Heart left ventricle (tissue), 16 donors: ENCODE measurements at regions not wholly inside any gene's neighbourhood (a gene's known extent, or its start where the extent isn't known, plus 50 kb on each side); places are given as distances from the start of the nearest gene placed in this dataset.

Source experiments
- ATAC-seq, 4 donors: fragments of 200-7000 bp; cut with Tn5 transposase; one replicate each; pipeline ENCODE4 v1.9.1; 2020 to 2022; ENCODE audit warnings: moderate library complexity in 4 of 4, mild to moderate bottlenecking in 3 of 4, moderate number of reproducible peaks in 1 of 4
- DNase-seq, 5 donors: peaks; one replicate each; pipeline ENCODE4 v3.0.0-alpha.2; 2020
- H3K27ac ChIP-seq, 12 donors: fragments of 200-600 bp; sonication (generic) in 4 of 12; one replicate each; pipeline versions ENCODE4 v1.5.0 to v1.8.0; 2016 to 2022; ENCODE audit warnings: mild to moderate bottlenecking in 2 of 12
- H3K27me3 ChIP-seq, 9 donors: fragments of 200-600 bp; sonication (generic) in 2 of 9; one replicate each; pipeline versions ENCODE4 v1.5.1 to v1.8.0; 2016 to 2022; ENCODE audit warnings: mild to moderate bottlenecking in 3 of 9
- H3K36me3 ChIP-seq, 9 donors: fragments of 200-600 bp; sonication (generic) in 2 of 9; one replicate each; pipeline versions ENCODE4 v1.5.0 to v1.8.0; 2018 to 2022; ENCODE audit warnings: mild to moderate bottlenecking in 2 of 9
- H3K4me1 ChIP-seq, 12 donors: fragments of 200-600 bp; sonication (generic) in 4 of 12; one replicate each; pipeline versions ENCODE4 v1.5.0 to v1.8.0; 2016 to 2022; ENCODE audit warnings: mild to moderate bottlenecking in 3 of 12
- H3K4me3 ChIP-seq, 12 donors: fragments of 200-600 bp; sonication (generic) in 4 of 12; one replicate each; pipeline versions ENCODE4 v1.5.0 to v1.8.0; 2017 to 2022; ENCODE audit warnings: mild to moderate bottlenecking in 9 of 12, moderate library complexity in 4 of 12
- H3K9me3 ChIP-seq, 12 donors: fragments of 200-600 bp; sonication (generic) in 4 of 12; one replicate each; pipeline versions ENCODE4 v1.5.0 to v1.8.0; 2016 to 2022; ENCODE audit warnings: mild to moderate bottlenecking in 1 of 12
- CTCF ChIP-seq, 12 donors: fragments of 200-600 bp; sonication (generic) in 4 of 12; IDR thresholded peaks; one replicate each; pipeline versions ENCODE4 v1.5.0 to v1.8.0; 2018 to 2022; ENCODE audit warnings: antibody characterized with exemption in 12 of 12, mild to moderate bottlenecking in 5 of 12
- POLR2A ChIP-seq, 2 donors: fragments of 450-650 bp; IDR thresholded peaks; one replicate each; pipeline ENCODE4 v1.6.1; 2017; ENCODE audit warnings: antibody characterized with exemption in 2 of 2, mild to moderate bottlenecking in 2 of 2, moderate library complexity in 2 of 2
- WGBS, 4 donors: extraction: QIAGEN DNeasy Blood & Tissue Kit in 2 of 4; methylation state at CpG; one replicate each; pipeline versions ENCODE4 v1.1.5 to v1.1.7; 2013 to 2018; 5-methylcytosine and 5-hydroxymethylcytosine counted together
- intact Hi-C, 10 donors: fragments of 100-400 bp; cut with DNase I; formaldehyde crosslinking; loops; one replicate each; pipeline versions ENCODE4 v1.11.1 to v1.14.2; 2022
- donor health status: ischemic (EF 13 %, LVEDD 7.1; RV severe dilation, severe dysfunction).
- donor health status: healthy with polysubstance abuse.
- donor health status: DM: no; HTN: yes; CAD: no.
- donor health status: DM: no; HTN: no; CAD: no.
- donor health status: ischemic (EF 25% LVEDD 6.9; RV normal size, moderate dysfunction).
- donor health status: ischemic (EF 25% LVEDD 5.7; RV mildly dilated, moderate dysfunction).
- donor health status: healthy.
- donor health status: DM: yes; HTN: yes; CAD: no.
- donor health status: ischemic (EF 35%, LVEDD 5.7; RV mildly dilated, moderate dysfunction).
- donor health status: nonischemic (EF 11% LVEDD 7.7; RV severe dilation, severe dysfunction).
- donor health status: DM: yes; HTN: yes; CAD: no.
- donor health status: PGD.
- donor health status: ischemic (EF 29% LVEDD 5.4; RV normal size, mild dysfunction).
- donor health status: nonischemic (EF 23%, LVEDD 6.1; RV moderate dilation, normal function).

- no peak for ATAC-seq
- Histone ChIP-seq H3K36me3 (no peaks in the 10 kb centered on the region), H3K4me1 (peaks cover 0 to 8% (median 0%) of the 10 kb centered on the region in 12 donors), H3K9me3 (no peaks in the 10 kb centered on the region), H3K4me3 (no peak overlapping the region), H3K27me3 (peaks cover 0 to 4% (median 0%) of the 10 kb centered on the region in 9 donors), H3K27ac (no peak overlapping the region)
- intact Hi-C loops: loop anchor here in 3 of 10 donors (10.0 kb wide), 3 partner anchors 217 to 1787 kb away; no protein-coding TSS in a partner anchor
- WGBS, 4 donors: 32 to 46% (median 45%) methylated on average over 3 of the region's 3 CpGs
- TF ChIP-seq CTCF (IDR thresholded peaks at IDR 0.05): no peak
- TF ChIP-seq POLR2A (IDR thresholded peaks at IDR 0.05): no peak
- DNase-seq: no peak
These were observed 144.0 kb upstream of the TMPO start for GRCh38 chr12:98371419-98371818.

- WGBS, 4 donors: 63 to 72% (median 68%) methylated on average over 5 of the region's 5 CpGs
- peaks cover 0 to 4% (median 0%) of the 10 kb centered on the region in 9 donors for H3K27me3 ChIP-seq
- ATAC-seq (no peak), DNase-seq (no peak)
- H3K4me1 ChIP-seq: peaks cover 0 to 8% (median 0%) of the 10 kb centered on the region in 12 donors
- no peak overlapping the region for H3K4me3 ChIP-seq
- H3K27ac ChIP-seq: no peak overlapping the region
- TF ChIP-seq POLR2A (IDR thresholded peaks at IDR 0.05) (no peak), CTCF (IDR thresholded peaks at IDR 0.05) (no peak)
- H3K9me3 ChIP-seq: no peaks in the 10 kb centered on the region
- no peaks in the 10 kb centered on the region for H3K36me3 ChIP-seq
- intact Hi-C loops: loop anchor here in 3 of 10 donors (10.0 kb wide), 3 partner anchors 218 to 1788 kb away; no protein-coding TSS in a partner anchor
These were observed 142.9 kb upstream of the TMPO start for GRCh38 chr12:98372340-98373024.

GRCh38 chr12:98373025-98373554, 142.3 kb upstream of the TMPO start:
- no peak overlapping the region for H3K4me3 ChIP-seq
- intact Hi-C loops: loop anchor here in 3 of 10 donors (10.0 kb wide), 3 partner anchors 218 to 1788 kb away; no protein-coding TSS in a partner anchor
- no peak for ATAC-seq
- WGBS, 4 donors: 50 to 64% (median 57%) methylated on average over 2 of the region's 2 CpGs
- H3K27ac ChIP-seq: no peak overlapping the region
- TF ChIP-seq POLR2A (IDR thresholded peaks at IDR 0.05) (no peak), CTCF (IDR thresholded peaks at IDR 0.05) (peak; percentile 24 to 63 (median 42))
- no peaks in the 10 kb centered on the region for H3K36me3 ChIP-seq
- H3K4me1 ChIP-seq: peaks cover 0 to 8% (median 0%) of the 10 kb centered on the region in 12 donors
- no peaks in the 10 kb centered on the region for H3K9me3 ChIP-seq
- DNase-seq: no peak
- peaks cover 0 to 4% (median 0%) of the 10 kb centered on the region in 9 donors for H3K27me3 ChIP-seq

- no peaks in the 10 kb centered on the region for H3K36me3 ChIP-seq
- H3K4me1 ChIP-seq: peaks cover 0 to 8% (median 0%) of the 10 kb centered on the region in 12 donors
- H3K9me3 ChIP-seq: no peaks in the 10 kb centered on the region
- no peak for DNase-seq
- H3K27ac ChIP-seq: no peak overlapping the region
- intact Hi-C loops: loop anchor here in 3 of 10 donors (10.0 kb wide), 3 partner anchors 219 to 1789 kb away; no protein-coding TSS in a partner anchor
- no peak for ATAC-seq
- H3K4me3 ChIP-seq: no peak overlapping the region
- H3K27me3 ChIP-seq: peaks cover 0 to 4% (median 0%) of the 10 kb centered on the region in 9 donors
- no peak for TF ChIP-seq CTCF (IDR thresholded peaks at IDR 0.05)
- TF ChIP-seq POLR2A (IDR thresholded peaks at IDR 0.05): no peak
- WGBS, 4 donors: 85 to 96% (median 90%) methylated on average over 1 of the region's 1 CpG
These were observed 141.4 kb upstream of the TMPO start for GRCh38 chr12:98374007-98374406.
